Thoracic aorta (tissue), 2 donors: ENCODE measurements at regions not wholly inside any gene's neighbourhood (a gene's known extent, or its start where the extent isn't known, plus 50 kb on each side); places are given as distances from the start of the nearest gene placed in this dataset.
"Not testable (repeated sequence)": the region's sequence is repeated elsewhere in the genome, so short reads cannot be mapped to it uniquely, and the experiment has no call there.

Source experiments
- ATAC-seq: fragments of 150-250 bp; one replicate; pipeline ENCODE4 v1.8.0; 2017; ENCODE audit warnings: low read depth; ENCODE audit not compliant: insufficient number of reproducible peaks, low FRiP score
- DNase-seq: peaks from one replicate; pipeline ENCODE4 v3.0.0-alpha.2; 2020; ENCODE audit warnings: low spot score
- H3K27ac ChIP-seq, 2 donors: fragments of 200-600 bp; sonication (generic); 1 replicate in 1 of 2; 2 replicates in 1 of 2; pipeline ENCODE4 v1.5.1; 2016; ENCODE audit warnings: mild to moderate bottlenecking in 2 of 2, moderate library complexity in 2 of 2
- H3K27me3 ChIP-seq: fragments of 200-600 bp; sonication (generic); replicated peaks from 2 replicates; pipeline ENCODE4 v1.6.0; 2016; ENCODE audit warnings: mild to moderate bottlenecking; ENCODE audit not compliant: insufficient read depth
- H3K36me3 ChIP-seq: fragments of 200-600 bp; sonication (generic); one replicate; pipeline ENCODE4 v1.5.1; 2016
- H3K4me1 ChIP-seq, 2 donors: fragments of 200-600 bp; sonication (generic); 1 replicate in 1 of 2; 2 replicates in 1 of 2; pipeline versions ENCODE4 v1.5.1 to v1.6.0; 2016; ENCODE audit warnings: low read depth in 2 of 2, mild to moderate bottlenecking in 1 of 2; ENCODE audit not compliant: control insufficient read depth in 1 of 2
- H3K4me3 ChIP-seq: fragments of 200-600 bp; sonication (generic); 2 replicates; pipeline ENCODE4 v1.5.1; 2016; ENCODE audit warnings: mild to moderate bottlenecking
- H3K9me3 ChIP-seq: fragments of 200-600 bp; sonication (generic); 2 replicates; pipeline ENCODE4 v1.5.1; 2016
- TF ChIP-seq, protein P1 (sequence below): fragments of 200-600 bp; sonication (generic); IDR thresholded peaks from one replicate; pipeline ENCODE4 v1.5.1; 2019; ENCODE audit warnings: antibody characterized with exemption

DNA sequence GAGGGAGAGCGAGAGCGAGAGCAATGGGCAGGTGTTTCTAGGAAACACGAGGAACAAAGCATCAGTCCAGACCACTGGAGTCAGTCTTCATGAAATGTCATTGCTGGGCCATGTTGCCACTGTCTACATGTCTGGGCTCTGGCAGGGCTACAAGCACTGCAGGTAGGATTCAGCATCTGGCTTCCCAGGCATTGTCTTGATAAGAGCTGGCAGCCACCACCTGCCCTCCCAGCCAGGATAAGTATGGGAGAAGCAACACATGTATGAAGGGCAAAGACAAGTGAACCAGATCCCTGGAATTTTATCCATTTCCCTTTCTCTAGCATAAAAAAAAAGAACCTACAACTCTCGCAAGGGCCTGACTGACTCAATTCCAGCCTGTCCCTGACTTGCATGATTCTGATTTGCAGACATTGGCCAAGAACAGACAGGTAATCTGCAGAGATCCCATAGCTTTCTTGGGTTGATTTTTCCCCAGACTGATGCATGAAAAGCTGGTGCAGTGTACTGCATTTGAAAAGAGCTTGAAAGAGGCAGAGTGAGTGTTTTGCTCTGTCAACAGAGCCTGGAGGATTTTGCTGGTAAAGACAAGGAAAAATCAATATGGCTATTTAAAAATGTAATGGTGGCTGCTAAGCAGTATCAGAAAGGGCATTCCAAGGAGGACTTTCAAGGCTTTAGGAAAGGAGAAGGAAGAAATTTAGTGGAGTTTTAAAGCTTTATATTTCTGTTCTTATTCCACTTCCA is 157.2 kb upstream of the MYRIP start:
- no peaks in the 10 kb centered on the region for H3K9me3 ChIP-seq
- H3K4me3 ChIP-seq, result no peak overlapping the region
- TF ChIP-seq, protein P1, sequence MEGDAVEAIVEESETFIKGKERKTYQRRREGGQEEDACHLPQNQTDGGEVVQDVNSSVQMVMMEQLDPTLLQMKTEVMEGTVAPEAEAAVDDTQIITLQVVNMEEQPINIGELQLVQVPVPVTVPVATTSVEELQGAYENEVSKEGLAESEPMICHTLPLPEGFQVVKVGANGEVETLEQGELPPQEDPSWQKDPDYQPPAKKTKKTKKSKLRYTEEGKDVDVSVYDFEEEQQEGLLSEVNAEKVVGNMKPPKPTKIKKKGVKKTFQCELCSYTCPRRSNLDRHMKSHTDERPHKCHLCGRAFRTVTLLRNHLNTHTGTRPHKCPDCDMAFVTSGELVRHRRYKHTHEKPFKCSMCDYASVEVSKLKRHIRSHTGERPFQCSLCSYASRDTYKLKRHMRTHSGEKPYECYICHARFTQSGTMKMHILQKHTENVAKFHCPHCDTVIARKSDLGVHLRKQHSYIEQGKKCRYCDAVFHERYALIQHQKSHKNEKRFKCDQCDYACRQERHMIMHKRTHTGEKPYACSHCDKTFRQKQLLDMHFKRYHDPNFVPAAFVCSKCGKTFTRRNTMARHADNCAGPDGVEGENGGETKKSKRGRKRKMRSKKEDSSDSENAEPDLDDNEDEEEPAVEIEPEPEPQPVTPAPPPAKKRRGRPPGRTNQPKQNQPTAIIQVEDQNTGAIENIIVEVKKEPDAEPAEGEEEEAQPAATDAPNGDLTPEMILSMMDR, result no peak
- DNase-seq (no peak), ATAC-seq (no peak)
- no peaks in the 10 kb centered on the region for H3K27me3 ChIP-seq
- H3K36me3 ChIP-seq, result no peaks in the 10 kb centered on the region
- no peak overlapping the region for H3K27ac ChIP-seq
- no peaks in the 10 kb centered on the region for H3K4me1 ChIP-seq

GRCh38 chr3:39655718-39656117 is 153.7 kb upstream of the MYRIP start:
- H3K27ac ChIP-seq, H3K27me3 ChIP-seq, H3K36me3 ChIP-seq, H3K9me3 ChIP-seq, ATAC-seq, H3K4me1 ChIP-seq, DNase-seq, H3K4me3 ChIP-seq: not testable (repeated sequence)

- DNase-seq (no peak), ATAC-seq (no peak)
- no peak overlapping the region for H3K4me3 ChIP-seq
- TF ChIP-seq, protein P1, result no peak
- H3K36me3 ChIP-seq, result no peaks in the 10 kb centered on the region
- H3K4me1 ChIP-seq, result no peaks in the 10 kb centered on the region
- H3K27me3 ChIP-seq, result no peaks in the 10 kb centered on the region
- H3K27ac ChIP-seq, result no peak overlapping the region
- H3K9me3 ChIP-seq, result no peaks in the 10 kb centered on the region
Measured at GRCh38 chr3:39657075-39657474, 152.3 kb upstream of the MYRIP start.

- Histone ChIP-seq H3K9me3 (no peaks in the 10 kb centered on the region), H3K4me3 (no peak overlapping the region), H3K4me1 (no peaks in the 10 kb centered on the region), H3K27ac (no peak overlapping the region), H3K36me3 (no peaks in the 10 kb centered on the region), H3K27me3 (no peaks in the 10 kb centered on the region)
- DNase-seq (no peak), ATAC-seq (no peak)
- TF ChIP-seq, protein P1, result no peak
Measured at GRCh38 chr3:39657775-39658174, 151.6 kb upstream of the MYRIP start.

DNA sequence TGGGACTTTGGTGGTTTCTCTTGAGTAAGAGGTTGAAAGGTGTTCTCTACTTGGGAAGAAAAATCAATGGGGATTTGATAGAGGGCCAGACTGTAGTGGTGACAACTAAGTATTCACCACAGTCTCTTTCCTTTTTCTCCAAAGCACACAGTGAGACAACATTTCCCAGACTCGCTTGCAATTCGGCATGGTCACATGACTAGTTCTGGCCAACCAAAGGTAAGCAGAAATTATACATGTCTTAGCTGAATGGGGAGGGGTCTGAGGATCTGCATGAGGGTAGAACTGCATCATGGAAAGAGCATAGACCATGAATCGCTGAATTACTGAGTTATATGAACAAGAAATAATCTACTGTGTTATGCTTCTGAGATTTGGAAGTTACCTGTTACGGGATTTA is 144.5 kb upstream of the MYRIP start:
- no peaks in the 10 kb centered on the region for H3K27me3 ChIP-seq
- DNase-seq (no peak), ATAC-seq (no peak)
- H3K36me3 ChIP-seq, result no peaks in the 10 kb centered on the region
- TF ChIP-seq, protein P1, result no peak
- no peaks in the 10 kb centered on the region for H3K4me1 ChIP-seq
- no peaks in the 10 kb centered on the region for H3K9me3 ChIP-seq
- no peak overlapping the region for H3K27ac ChIP-seq
- no peak overlapping the region for H3K4me3 ChIP-seq

DNA sequence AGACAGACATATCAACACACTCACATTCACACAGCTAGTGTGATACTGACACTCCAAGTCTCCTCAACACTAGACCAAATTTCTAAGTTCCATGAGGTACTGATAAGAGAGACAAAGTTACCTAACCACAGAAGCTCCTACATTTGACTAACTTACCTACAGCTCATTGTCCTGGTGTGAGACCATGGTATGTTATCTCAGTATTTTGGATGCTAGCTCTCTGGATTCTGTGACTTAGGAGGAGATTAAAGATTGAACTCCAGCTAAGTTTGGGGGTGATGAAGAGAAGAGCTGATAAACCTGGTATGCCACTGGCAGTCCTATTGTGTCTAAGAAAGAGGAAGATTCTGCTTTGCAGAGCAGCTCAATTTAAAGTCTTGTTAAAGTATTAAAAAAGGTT is 144.0 kb upstream of the MYRIP start:
- Histone ChIP-seq H3K36me3 (no peaks in the 10 kb centered on the region), H3K27ac (no peak overlapping the region), H3K9me3 (no peaks in the 10 kb centered on the region), H3K27me3 (no peaks in the 10 kb centered on the region), H3K4me1 (no peaks in the 10 kb centered on the region), H3K4me3 (no peak overlapping the region)
- TF ChIP-seq, protein P1, result no peak
- DNase-seq, result no peak
- ATAC-seq, result no peak
